ENCODE measurements at regions not wholly inside any gene's neighbourhood (a gene's known extent, or its start where the extent isn't known, plus 50 kb on each side); places are given as distances from the start of the nearest gene placed in this dataset.

- Histone ChIP-seq H3K27ac (ENCODE audit: low read length) (no peak overlapping the region), H3K4me1 (ENCODE audit: insufficient read depth, low read length) (peaks cover 9% of the 10 kb centered on the region; the same call in 1 of the 2 replicates), H3K9me3 (ENCODE audit: insufficient read depth, low read depth, low read length) (no peaks in the 10 kb centered on the region), H3K27me3 (ENCODE audit: insufficient read depth, low read length) (no peaks in the 10 kb centered on the region), H3K36me3 (ENCODE audit: insufficient read depth, low read depth, low read length) (no peaks in the 10 kb centered on the region), H3K9ac (ENCODE audit: low read depth, low read length) (no peak overlapping the region), H3K4me3 (ENCODE audit: low read length) (no peak overlapping the region)
Measured at GRCh38 chr2:126831234-126832005, 67.3 kb upstream of the TEX51 start.

GRCh38 chr2:126832014-126832413 is 66.7 kb upstream of the TEX51 start:
- H3K9ac ChIP-seq (ENCODE audit: low read depth, low read length), result no peak overlapping the region
- H3K4me3 ChIP-seq (ENCODE audit: low read length), result no peak overlapping the region
- H3K36me3 ChIP-seq (ENCODE audit: insufficient read depth, low read depth, low read length), result no peaks in the 10 kb centered on the region
- H3K9me3 ChIP-seq (ENCODE audit: insufficient read depth, low read depth, low read length), result no peaks in the 10 kb centered on the region
- H3K4me1 ChIP-seq (ENCODE audit: insufficient read depth, low read length), result peaks cover 6% of the 10 kb centered on the region; the same call in 1 of the 2 replicates
- H3K27ac ChIP-seq (ENCODE audit: low read length), result no peak overlapping the region
- no peaks in the 10 kb centered on the region for H3K27me3 ChIP-seq (ENCODE audit: insufficient read depth, low read length)

DNA sequence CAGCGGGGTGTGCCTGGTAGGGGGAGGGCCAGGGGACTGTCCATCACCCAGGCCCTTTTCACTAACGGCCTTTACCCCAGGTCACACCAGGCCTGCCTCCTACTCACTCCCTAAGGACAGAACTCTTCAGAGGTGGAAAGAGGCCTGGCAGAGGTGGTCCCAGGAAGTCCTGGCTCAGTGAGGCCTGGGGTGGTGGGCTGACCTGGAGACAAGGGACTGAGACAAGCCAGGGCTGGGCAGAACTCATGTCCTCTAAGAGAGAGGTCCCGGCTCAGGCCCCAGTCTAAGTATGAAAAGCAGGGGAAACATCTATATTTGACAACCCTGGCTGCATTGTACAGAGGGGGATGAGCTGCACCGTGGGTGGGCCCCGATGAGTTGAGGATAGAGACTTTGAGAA is 65.9 kb upstream of the TEX51 start:
- H3K36me3 ChIP-seq (ENCODE audit: insufficient read depth, low read depth, low read length), result no peaks in the 10 kb centered on the region
- no peaks in the 10 kb centered on the region for H3K27me3 ChIP-seq (ENCODE audit: insufficient read depth, low read length)
- no peak overlapping the region for H3K4me3 ChIP-seq (ENCODE audit: low read length)
- H3K9ac ChIP-seq (ENCODE audit: low read depth, low read length), result no peak overlapping the region
- H3K4me1 ChIP-seq (ENCODE audit: insufficient read depth, low read length), result no peaks in the 10 kb centered on the region; the same call in 1 of the 2 replicates
- no peaks in the 10 kb centered on the region for H3K9me3 ChIP-seq (ENCODE audit: insufficient read depth, low read depth, low read length)
- no peak overlapping the region for H3K27ac ChIP-seq (ENCODE audit: low read length)

DNA sequence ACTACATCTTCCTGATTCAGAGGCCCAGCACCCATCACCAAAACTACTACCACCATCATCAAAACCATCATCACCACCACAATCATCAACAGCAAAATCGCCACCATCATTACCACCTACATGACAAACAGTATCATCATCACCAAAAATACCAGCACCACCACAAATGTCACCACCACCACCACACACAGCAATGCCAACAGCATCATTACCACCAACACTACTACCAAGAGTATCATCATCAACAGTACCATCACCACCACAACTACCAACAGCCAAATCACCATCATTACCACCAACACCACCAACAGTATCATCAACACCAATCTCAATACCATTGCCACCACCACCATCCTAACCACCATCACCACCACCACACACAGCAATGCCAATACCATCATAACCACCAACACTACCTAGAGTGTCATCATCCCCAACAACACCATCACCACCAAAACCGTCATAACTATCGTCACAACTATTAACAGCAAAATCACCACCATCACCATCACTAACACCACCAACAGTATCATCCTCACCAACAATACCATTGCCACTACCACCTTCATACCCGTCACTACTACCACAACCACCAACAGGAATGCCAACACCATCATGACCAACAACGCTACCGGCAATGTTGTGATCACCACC is 64.6 kb upstream of the TEX51 start:
- H3K4me3 ChIP-seq (ENCODE audit: low read length), result no peak overlapping the region
- no peaks in the 10 kb centered on the region for H3K27me3 ChIP-seq (ENCODE audit: insufficient read depth, low read length)
- no peak overlapping the region for H3K27ac ChIP-seq (ENCODE audit: low read length)
- H3K4me1 ChIP-seq (ENCODE audit: insufficient read depth, low read length), result no peaks in the 10 kb centered on the region; the same call in 1 of the 2 replicates
- no peak overlapping the region for H3K9ac ChIP-seq (ENCODE audit: low read depth, low read length)
- no peaks in the 10 kb centered on the region for H3K9me3 ChIP-seq (ENCODE audit: insufficient read depth, low read depth, low read length)
- no peaks in the 10 kb centered on the region for H3K36me3 ChIP-seq (ENCODE audit: insufficient read depth, low read depth, low read length)

- Histone ChIP-seq H3K27ac (ENCODE audit: low read length) (no peak overlapping the region), H3K4me3 (ENCODE audit: low read length) (no peak overlapping the region), H3K9ac (ENCODE audit: low read depth, low read length) (no peak overlapping the region), H3K4me1 (ENCODE audit: insufficient read depth, low read length) (no peaks in the 10 kb centered on the region; the same call in 1 of the 2 replicates), H3K36me3 (ENCODE audit: insufficient read depth, low read depth, low read length) (no peaks in the 10 kb centered on the region), H3K27me3 (ENCODE audit: insufficient read depth, low read length) (no peaks in the 10 kb centered on the region), H3K9me3 (ENCODE audit: insufficient read depth, low read depth, low read length) (no peaks in the 10 kb centered on the region)
Measured at GRCh38 chr2:126835261-126835660, 63.4 kb upstream of the TEX51 start.

DNA sequence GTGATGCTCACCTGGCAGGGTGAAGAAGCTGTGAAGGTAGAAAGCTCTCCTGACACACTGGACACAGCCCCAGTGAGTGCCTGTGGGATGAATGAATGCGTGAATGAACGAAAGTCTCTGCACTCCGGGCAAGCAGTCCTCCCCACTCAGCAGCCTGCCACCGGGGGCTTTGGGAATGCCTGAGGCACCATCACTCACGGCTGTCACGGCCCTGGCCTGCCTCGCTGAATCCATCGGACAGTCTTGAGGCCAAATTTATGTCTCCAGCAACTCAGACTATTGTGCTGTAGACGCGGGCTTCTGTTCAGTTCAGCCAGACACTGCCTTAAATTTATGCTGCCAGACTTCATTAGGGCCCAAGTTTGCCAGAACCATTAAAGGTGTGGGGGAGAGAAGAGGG is 62.9 kb upstream of the TEX51 start:
- Histone ChIP-seq H3K27ac (ENCODE audit: low read length) (no peak overlapping the region), H3K27me3 (ENCODE audit: insufficient read depth, low read length) (no peaks in the 10 kb centered on the region), H3K9me3 (ENCODE audit: insufficient read depth, low read depth, low read length) (no peaks in the 10 kb centered on the region), H3K9ac (ENCODE audit: low read depth, low read length) (no peak overlapping the region), H3K4me1 (ENCODE audit: insufficient read depth, low read length) (no peaks in the 10 kb centered on the region; the same call in 1 of the 2 replicates), H3K4me3 (ENCODE audit: low read length) (no peak overlapping the region), H3K36me3 (ENCODE audit: insufficient read depth, low read depth, low read length) (no peaks in the 10 kb centered on the region)

DNA sequence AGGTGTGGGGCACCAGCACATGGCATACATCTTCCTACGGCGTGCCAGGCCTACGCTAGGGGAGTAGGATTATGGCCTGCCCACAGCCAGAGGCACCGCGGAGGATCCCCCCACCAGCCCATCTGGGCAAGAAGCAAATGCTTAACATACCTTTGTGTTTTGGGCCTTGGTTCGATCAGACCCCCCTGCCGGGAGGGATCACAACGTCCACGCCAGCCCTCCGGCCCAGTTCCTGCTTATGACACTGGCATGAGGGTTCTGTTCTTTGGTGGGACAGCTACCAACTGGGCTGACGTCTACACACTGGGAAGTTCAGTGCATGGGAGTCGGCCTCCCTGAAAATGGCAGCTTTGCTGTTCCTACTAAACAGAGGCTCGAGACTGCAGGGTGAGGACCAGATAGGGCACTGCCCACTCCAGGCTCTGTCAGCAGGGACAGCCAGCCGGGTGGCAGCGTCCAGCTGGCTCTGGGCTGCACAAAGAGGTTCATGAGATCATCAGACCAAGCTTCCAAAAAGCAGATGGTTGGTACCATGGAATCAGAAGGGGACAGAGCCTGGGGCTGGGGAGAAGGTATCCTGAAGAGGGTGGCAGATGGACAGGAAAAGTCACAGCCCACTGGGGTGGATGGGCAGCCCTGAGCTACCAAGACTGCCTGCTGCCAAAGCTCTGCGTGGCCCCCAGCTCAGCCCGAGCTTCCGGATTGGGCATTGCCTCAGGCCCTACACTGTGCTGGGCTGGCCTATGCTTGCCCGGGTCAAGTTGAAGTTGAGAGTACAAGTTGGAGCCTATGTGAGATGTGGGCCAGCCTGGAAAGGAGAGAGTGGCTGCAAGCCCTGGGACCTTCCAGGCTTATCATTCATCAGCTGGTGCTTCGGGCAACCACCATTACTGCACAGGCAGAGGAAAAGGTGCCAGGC is 61.7 kb upstream of the TEX51 start:
- H3K9me3 ChIP-seq (ENCODE audit: insufficient read depth, low read depth, low read length), result no peaks in the 10 kb centered on the region
- no peaks in the 10 kb centered on the region for H3K4me1 ChIP-seq (ENCODE audit: insufficient read depth, low read length)
- H3K9ac ChIP-seq (ENCODE audit: low read depth, low read length), result no peak overlapping the region
- no peak overlapping the region for H3K27ac ChIP-seq (ENCODE audit: low read length)
- H3K4me3 ChIP-seq (ENCODE audit: low read length), result no peak overlapping the region
- H3K27me3 ChIP-seq (ENCODE audit: insufficient read depth, low read length), result no peaks in the 10 kb centered on the region
- no peaks in the 10 kb centered on the region for H3K36me3 ChIP-seq (ENCODE audit: insufficient read depth, low read depth, low read length)

- Histone ChIP-seq H3K36me3 (ENCODE audit: insufficient read depth, low read depth, low read length) (no peaks in the 10 kb centered on the region), H3K4me3 (ENCODE audit: low read length) (no peak overlapping the region), H3K27ac (ENCODE audit: low read length) (no peak overlapping the region), H3K9me3 (ENCODE audit: insufficient read depth, low read depth, low read length) (no peaks in the 10 kb centered on the region), H3K27me3 (ENCODE audit: insufficient read depth, low read length) (no peaks in the 10 kb centered on the region), H3K4me1 (ENCODE audit: insufficient read depth, low read length) (no peaks in the 10 kb centered on the region), H3K9ac (ENCODE audit: low read depth, low read length) (no peak overlapping the region)
Measured at GRCh38 chr2:126837966-126838715, 60.5 kb upstream of the TEX51 start.

DNA sequence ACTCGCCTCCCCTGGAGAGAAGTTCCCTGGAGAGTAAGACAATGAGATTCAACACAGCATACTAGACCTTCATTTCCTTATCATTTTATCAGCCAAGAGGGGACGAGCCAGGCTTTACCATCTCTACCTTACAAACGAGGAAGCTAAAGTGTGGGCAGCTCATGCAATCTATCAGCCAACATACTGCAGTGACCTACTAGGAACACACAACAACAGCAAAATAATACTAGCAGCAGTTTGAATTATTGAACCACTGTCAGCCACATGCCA is 60.0 kb upstream of the TEX51 start:
- Histone ChIP-seq H3K27ac (ENCODE audit: low read length) (no peak overlapping the region), H3K9ac (ENCODE audit: low read depth, low read length) (no peak overlapping the region), H3K9me3 (ENCODE audit: insufficient read depth, low read depth, low read length) (no peaks in the 10 kb centered on the region), H3K36me3 (ENCODE audit: insufficient read depth, low read depth, low read length) (no peaks in the 10 kb centered on the region), H3K4me3 (ENCODE audit: low read length) (no peak overlapping the region), H3K4me1 (ENCODE audit: insufficient read depth, low read length) (no peaks in the 10 kb centered on the region), H3K27me3 (ENCODE audit: insufficient read depth, low read length) (no peaks in the 10 kb centered on the region)

- H3K4me3 ChIP-seq (ENCODE audit: low read length), result no peak overlapping the region
- H3K9me3 ChIP-seq (ENCODE audit: insufficient read depth, low read depth, low read length), result no peaks in the 10 kb centered on the region
- no peak overlapping the region for H3K27ac ChIP-seq (ENCODE audit: low read length)
- no peaks in the 10 kb centered on the region for H3K4me1 ChIP-seq (ENCODE audit: insufficient read depth, low read length)
- H3K9ac ChIP-seq (ENCODE audit: low read depth, low read length), result no peak overlapping the region
- H3K36me3 ChIP-seq (ENCODE audit: insufficient read depth, low read depth, low read length), result no peaks in the 10 kb centered on the region
- no peaks in the 10 kb centered on the region for H3K27me3 ChIP-seq (ENCODE audit: insufficient read depth, low read length)
Measured at GRCh38 chr2:126839796-126840195, 58.9 kb upstream of the TEX51 start.

DNA sequence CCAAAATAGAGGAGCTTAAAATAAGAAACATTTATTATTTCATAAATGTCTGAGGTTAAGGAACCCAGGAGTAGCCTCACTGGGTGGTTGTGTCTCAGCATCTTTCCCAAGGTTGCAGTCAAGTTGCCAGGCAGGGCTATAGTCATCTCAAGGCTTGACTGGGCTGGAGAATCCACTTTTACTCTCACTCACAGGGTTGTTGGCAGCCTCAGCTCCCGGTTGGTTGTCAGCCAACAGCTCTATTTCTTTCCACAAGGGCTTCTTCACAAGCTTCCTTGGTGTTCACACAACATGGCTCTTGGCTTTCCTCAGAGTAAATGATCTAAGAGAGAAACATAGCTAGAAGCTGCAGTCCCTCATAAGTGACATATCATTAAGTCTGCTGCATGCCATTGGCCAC is 55.6 kb upstream of the TEX51 start:
- no peaks in the 10 kb centered on the region for H3K27me3 ChIP-seq (ENCODE audit: insufficient read depth, low read length)
- no peaks in the 10 kb centered on the region for H3K9me3 ChIP-seq (ENCODE audit: insufficient read depth, low read depth, low read length)
- no peak overlapping the region for H3K9ac ChIP-seq (ENCODE audit: low read depth, low read length)
- no peaks in the 10 kb centered on the region for H3K36me3 ChIP-seq (ENCODE audit: insufficient read depth, low read depth, low read length)
- H3K4me1 ChIP-seq (ENCODE audit: insufficient read depth, low read length), result no peaks in the 10 kb centered on the region
- H3K4me3 ChIP-seq (ENCODE audit: low read length), result no peak overlapping the region
- H3K27ac ChIP-seq (ENCODE audit: low read length), result no peak overlapping the region
